GM12891 (cell line): ENCODE measurements at regions not wholly inside any gene's neighbourhood (a gene's known extent, or its start where the extent isn't known, plus 50 kb on each side); places are given as distances from the start of the nearest gene placed in this dataset.

Experiments used
- PAX5 ChIP-seq: IDR thresholded peaks from 2 replicates; pipeline ENCODE4 v1.6.1; 2011; ENCODE audit warnings: low read length, moderate library complexity, mild to moderate bottlenecking; ENCODE audit not compliant: insufficient read depth, severe bottlenecking
- POLR2A ChIP-seq: IDR thresholded peaks from 2 replicates; pipeline ENCODE4 v1.6.1; 2011; ENCODE audit warnings: low read depth, low read length, control low read depth
- POLR2AphosphoS5 ChIP-seq: IDR thresholded peaks from 2 replicates; pipeline ENCODE4 v1.6.1; 2011; ENCODE audit warnings: low read depth, low read length, control low read depth
- POU2F2 ChIP-seq: IDR thresholded peaks from 2 replicates; pipeline ENCODE4 v1.6.1; 2011; ENCODE audit warnings: low read depth, mild to moderate bottlenecking, control low read depth, low read length, moderate library complexity
- TAF1 ChIP-seq: IDR thresholded peaks from 2 replicates; pipeline ENCODE4 v1.6.1; 2011; ENCODE audit warnings: low read depth, low read length, control low read depth

DNA sequence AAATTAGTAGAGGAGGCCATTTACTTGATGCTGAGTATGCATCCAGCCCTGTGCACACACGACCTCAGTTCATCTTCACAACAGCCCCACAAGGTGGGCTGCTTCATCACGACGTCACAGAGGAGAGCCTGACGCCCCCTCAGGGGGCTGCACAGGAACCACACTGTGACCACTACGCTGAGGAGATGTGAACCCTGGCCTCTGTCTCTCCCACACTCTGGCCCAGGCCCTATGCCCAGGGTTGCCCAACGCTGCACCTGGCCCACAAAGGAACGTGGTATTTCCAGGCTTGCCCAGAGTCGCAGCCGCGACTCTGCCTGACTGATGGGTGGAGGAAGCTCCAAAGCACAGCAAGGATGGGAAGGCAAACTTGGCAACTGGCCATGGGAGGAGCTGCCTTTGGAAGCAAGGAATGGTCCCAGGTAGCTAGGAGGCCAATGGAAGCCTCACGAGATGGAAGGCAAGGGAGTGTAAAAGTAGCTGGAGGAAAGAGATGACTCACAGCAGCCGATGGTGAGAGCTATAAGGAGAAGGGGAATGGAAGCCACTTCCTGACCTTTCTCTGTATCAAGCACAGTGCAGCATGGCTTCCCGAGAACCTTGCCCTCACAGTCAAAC is 226.0 kb downstream of the KLF13 start:
- no peak for TF ChIP-seq TAF1
- TF ChIP-seq POLR2A: no peak
- TF ChIP-seq POLR2AphosphoS5: no peak
- TF ChIP-seq POU2F2: no peak
- TF ChIP-seq PAX5: no peak
